GM12891 (cell line): ENCODE measurements at regions not wholly inside any gene's neighbourhood (a gene's known extent, or its start where the extent isn't known, plus 50 kb on each side); places are given as distances from the start of the nearest gene placed in this dataset.

Source experiments
- PAX5 ChIP-seq: IDR thresholded peaks from 2 replicates; pipeline ENCODE4 v1.6.1; 2011; ENCODE audit warnings: low read length, moderate library complexity, mild to moderate bottlenecking; ENCODE audit not compliant: insufficient read depth, severe bottlenecking
- POLR2A ChIP-seq: IDR thresholded peaks from 2 replicates; pipeline ENCODE4 v1.6.1; 2011; ENCODE audit warnings: low read depth, low read length, control low read depth
- POLR2AphosphoS5 ChIP-seq: IDR thresholded peaks from 2 replicates; pipeline ENCODE4 v1.6.1; 2011; ENCODE audit warnings: low read depth, low read length, control low read depth

DNA sequence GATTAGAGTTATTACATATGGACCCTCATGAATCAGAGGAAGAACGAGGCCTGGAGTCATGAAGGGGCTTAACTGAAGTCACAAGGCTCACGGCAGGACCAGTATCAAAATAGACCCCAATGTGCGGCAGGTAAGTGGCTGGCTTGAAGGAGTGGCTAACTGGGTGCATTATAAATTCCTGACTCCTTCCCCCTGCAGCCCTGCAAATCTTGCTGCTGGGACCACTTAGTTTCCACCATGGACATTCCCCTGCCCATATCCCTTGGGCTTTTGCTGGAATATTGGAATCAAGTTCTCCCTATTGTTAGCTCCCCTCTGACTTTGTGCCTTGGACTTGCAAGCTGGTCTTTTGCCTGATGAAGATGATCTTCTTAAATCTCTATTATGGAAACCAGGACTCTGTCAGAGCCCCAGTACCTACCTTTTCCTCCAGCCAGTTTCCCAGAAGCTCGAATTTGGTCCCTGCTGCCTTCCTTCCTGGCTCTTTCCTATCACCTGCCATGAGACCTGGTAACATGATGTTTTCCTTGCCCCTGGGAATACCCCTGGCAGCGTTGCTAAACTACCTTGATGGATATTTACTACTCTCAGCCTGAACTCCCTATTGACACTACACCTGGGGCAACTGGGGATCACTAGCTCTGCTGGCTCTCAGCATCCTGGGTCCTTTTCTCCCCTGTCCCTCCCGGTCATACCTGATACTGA lies 156.0 kb upstream of the JUN start:
- no peak for TF ChIP-seq POLR2A
- no peak for TF ChIP-seq POLR2AphosphoS5
- TF ChIP-seq PAX5: no peak
